ENCODE measurements at regions not wholly inside any gene's neighbourhood (a gene's known extent, or its start where the extent isn't known, plus 50 kb on each side); places are given as distances from the start of the nearest gene placed in this dataset.

DNA sequence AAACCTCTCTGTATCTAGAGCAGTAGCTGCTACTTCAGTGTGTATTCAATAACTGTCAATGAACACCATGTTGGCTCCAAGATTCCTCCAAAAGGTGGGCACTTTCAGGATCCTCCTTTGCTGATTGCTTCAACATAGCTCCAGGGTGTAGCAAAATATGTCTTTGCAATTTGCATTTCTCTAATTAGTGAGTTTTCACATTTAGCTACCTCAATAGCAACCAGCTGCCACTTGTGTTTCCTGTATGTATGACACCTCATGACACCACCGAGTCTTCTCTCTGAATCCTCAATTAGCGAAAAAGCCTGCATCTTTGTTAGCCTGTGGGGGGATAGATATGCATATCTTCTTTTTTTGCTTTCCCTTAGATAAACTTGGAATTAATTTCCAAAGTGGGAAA, 898.3 kb upstream of the FAT3 start:
- WGBS (ENCODE audit: extremely low coverage, insufficient coverage, low lambda C conversion rate) = no CpG with 5 or more reads among the region's 2 CpGs
- Histone ChIP-seq H3K36me3 (ENCODE audit: control insufficient read depth, insufficient read depth, low read length) (no peaks in the 10 kb centered on the region), H2BK5ac (ENCODE audit: low read length) (no peak overlapping the region), H3K18ac (ENCODE audit: low read length) (no peak overlapping the region), H3K4me2 (ENCODE audit: low read length) (no peak overlapping the region), H3K9ac (ENCODE audit: low read length) (no peak overlapping the region), H2AK5ac (ENCODE audit: low read length) (no peak overlapping the region), H3K4me1 (ENCODE audit: control insufficient read depth, low read depth, low read length) (peaks cover 4% of the 10 kb centered on the region), H3K79me1 (ENCODE audit: low read length) (no peaks in the 10 kb centered on the region), H3K79me2 (ENCODE audit: control insufficient read depth, insufficient read depth, low read length) (no peaks in the 10 kb centered on the region), H2BK120ac (ENCODE audit: low read depth, low read length) (no peak overlapping the region), H4K5ac (ENCODE audit: low read length) (no peak overlapping the region), H4K8ac (ENCODE audit: low read depth, low read length) (no peak overlapping the region), H3K27me3 (ENCODE audit: insufficient read depth, low read length, poor library complexity) (no peaks in the 10 kb centered on the region), H3K4me3 (ENCODE audit: low read length) (no peak overlapping the region), H3K4ac (ENCODE audit: low read depth, low read length) (no peak overlapping the region), H3K56ac (ENCODE audit: low read length) (no peak overlapping the region), H2BK15ac (replicated peaks; ENCODE audit: low read depth) (no peak overlapping the region), H3K23ac (ENCODE audit: low read length) (no peak overlapping the region), H3K27ac (ENCODE audit: low read depth, low read length) (no peak overlapping the region)
- DNase-seq = peak; percentile 32

DNA sequence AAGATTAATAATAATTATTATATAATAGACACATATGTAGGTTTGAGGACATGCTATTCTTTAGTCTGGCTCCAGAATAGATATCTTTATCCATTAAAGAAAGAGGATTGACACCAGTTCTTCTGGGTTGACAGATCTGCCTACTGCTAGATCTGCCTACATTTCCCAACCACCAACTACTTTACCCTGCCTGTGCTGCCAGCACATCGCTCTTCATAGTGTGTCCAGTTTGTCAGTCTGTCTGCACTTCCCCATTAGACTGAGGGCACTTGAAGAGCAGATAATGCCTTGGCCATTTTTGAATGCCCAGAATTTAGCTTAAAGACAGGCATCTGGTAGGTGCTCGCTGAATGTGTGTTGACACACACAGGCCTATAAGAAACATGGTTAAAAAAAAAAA, 910.1 kb upstream of the FAT3 start:
- Histone ChIP-seq H3K79me1 (ENCODE audit: low read length) (no peaks in the 10 kb centered on the region), H3K56ac (ENCODE audit: low read length) (no peak overlapping the region), H2BK120ac (ENCODE audit: low read depth, low read length) (no peak overlapping the region), H3K27ac (ENCODE audit: low read depth, low read length) (no peak overlapping the region), H3K4ac (ENCODE audit: low read depth, low read length) (no peak overlapping the region), H3K18ac (ENCODE audit: low read length) (no peak overlapping the region), H2AK5ac (ENCODE audit: low read length) (no peak overlapping the region), H3K4me3 (ENCODE audit: low read length) (no peak overlapping the region), H2BK5ac (ENCODE audit: low read length) (no peak overlapping the region), H2BK15ac (replicated peaks; ENCODE audit: low read depth) (no peak overlapping the region), H3K23ac (ENCODE audit: low read length) (no peak overlapping the region), H3K4me1 (ENCODE audit: control insufficient read depth, low read depth, low read length) (no peaks in the 10 kb centered on the region), H3K79me2 (ENCODE audit: control insufficient read depth, insufficient read depth, low read length) (no peaks in the 10 kb centered on the region), H3K4me2 (ENCODE audit: low read length) (no peak overlapping the region), H3K27me3 (ENCODE audit: insufficient read depth, low read length, poor library complexity) (no peaks in the 10 kb centered on the region), H3K9ac (ENCODE audit: low read length) (no peak overlapping the region), H3K36me3 (ENCODE audit: control insufficient read depth, insufficient read depth, low read length) (no peaks in the 10 kb centered on the region), H4K8ac (ENCODE audit: low read depth, low read length) (no peak overlapping the region), H4K5ac (ENCODE audit: low read length) (no peak overlapping the region)
- no CpG with 5 or more reads among the region's 2 CpGs for WGBS (ENCODE audit: extremely low coverage, insufficient coverage, low lambda C conversion rate)
- DNase-seq = no peak

DNA sequence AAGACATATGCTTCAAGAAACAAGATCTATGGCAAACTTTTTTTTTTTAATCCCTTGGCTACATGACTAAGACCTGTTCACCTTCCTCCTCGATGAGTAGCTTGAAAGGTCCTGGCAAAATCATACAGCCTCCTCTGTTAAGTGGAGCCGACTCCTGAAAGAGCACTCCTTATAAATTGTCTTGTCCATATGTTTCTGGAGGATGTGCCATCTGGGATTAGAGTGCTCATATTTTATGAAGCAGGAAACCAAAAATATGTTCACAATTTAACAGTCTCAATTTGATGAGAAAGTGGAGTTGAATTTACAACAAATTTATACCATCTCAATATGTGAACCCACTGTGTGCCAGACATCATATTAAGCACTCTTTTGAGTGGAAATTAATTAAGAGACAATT, 912.1 kb upstream of the FAT3 start:
- Histone ChIP-seq H2BK120ac (ENCODE audit: low read depth, low read length) (no peak overlapping the region), H3K23ac (ENCODE audit: low read length) (no peak overlapping the region), H3K79me2 (ENCODE audit: control insufficient read depth, insufficient read depth, low read length) (no peaks in the 10 kb centered on the region), H3K4me3 (ENCODE audit: low read length) (no peak overlapping the region), H3K27ac (ENCODE audit: low read depth, low read length) (no peak overlapping the region), H3K4ac (ENCODE audit: low read depth, low read length) (no peak overlapping the region), H4K8ac (ENCODE audit: low read depth, low read length) (no peak overlapping the region), H3K9ac (ENCODE audit: low read length) (no peak overlapping the region), H3K56ac (ENCODE audit: low read length) (no peak overlapping the region), H3K79me1 (ENCODE audit: low read length) (no peaks in the 10 kb centered on the region), H3K4me1 (ENCODE audit: control insufficient read depth, low read depth, low read length) (no peaks in the 10 kb centered on the region), H2BK5ac (ENCODE audit: low read length) (no peak overlapping the region), H3K18ac (ENCODE audit: low read length) (no peak overlapping the region), H2AK5ac (ENCODE audit: low read length) (no peak overlapping the region), H2BK15ac (replicated peaks; ENCODE audit: low read depth) (no peak overlapping the region), H3K27me3 (ENCODE audit: insufficient read depth, low read length, poor library complexity) (no peaks in the 10 kb centered on the region), H4K5ac (ENCODE audit: low read length) (no peak overlapping the region), H3K4me2 (ENCODE audit: low read length) (no peak overlapping the region), H3K36me3 (ENCODE audit: control insufficient read depth, insufficient read depth, low read length) (no peaks in the 10 kb centered on the region)
- WGBS (ENCODE audit: extremely low coverage, insufficient coverage, low lambda C conversion rate) = no CpG with 5 or more reads among the region's 2 CpGs
- no peak for DNase-seq

DNA sequence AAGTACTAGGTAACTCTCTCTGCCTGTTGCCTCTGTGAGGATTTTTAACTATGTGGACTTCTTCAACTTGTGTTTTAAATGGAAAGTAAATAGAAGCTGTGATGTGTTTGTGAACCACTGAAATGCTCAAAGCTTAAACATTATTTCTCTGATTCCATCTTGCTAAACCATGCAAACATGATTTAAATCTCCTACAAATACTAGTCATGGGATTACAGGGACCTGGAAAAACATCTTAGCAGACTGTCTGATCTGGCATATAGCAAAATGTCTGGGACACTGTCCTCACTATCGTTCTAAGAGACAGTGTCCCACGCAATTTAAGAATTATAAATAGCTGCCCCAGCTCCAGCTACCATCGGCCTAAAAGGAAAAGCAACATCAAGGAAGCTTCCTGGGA, 914.5 kb upstream of the FAT3 start:
- Histone ChIP-seq H3K4ac (ENCODE audit: low read depth, low read length) (no peak overlapping the region), H3K4me2 (ENCODE audit: low read length) (no peak overlapping the region), H3K4me3 (ENCODE audit: low read length) (no peak overlapping the region), H2BK15ac (replicated peaks; ENCODE audit: low read depth) (no peak overlapping the region), H2BK120ac (ENCODE audit: low read depth, low read length) (no peak overlapping the region), H3K18ac (ENCODE audit: low read length) (no peak overlapping the region), H3K79me1 (ENCODE audit: low read length) (no peaks in the 10 kb centered on the region), H3K27ac (ENCODE audit: low read depth, low read length) (no peak overlapping the region), H3K4me1 (ENCODE audit: control insufficient read depth, low read depth, low read length) (no peaks in the 10 kb centered on the region), H4K5ac (ENCODE audit: low read length) (no peak overlapping the region), H2AK5ac (ENCODE audit: low read length) (no peak overlapping the region), H3K56ac (ENCODE audit: low read length) (no peak overlapping the region), H3K79me2 (ENCODE audit: control insufficient read depth, insufficient read depth, low read length) (no peaks in the 10 kb centered on the region), H3K23ac (ENCODE audit: low read length) (no peak overlapping the region), H3K36me3 (ENCODE audit: control insufficient read depth, insufficient read depth, low read length) (no peaks in the 10 kb centered on the region), H3K27me3 (ENCODE audit: insufficient read depth, low read length, poor library complexity) (no peaks in the 10 kb centered on the region), H2BK5ac (ENCODE audit: low read length) (no peak overlapping the region), H4K8ac (ENCODE audit: low read depth, low read length) (no peak overlapping the region), H3K9ac (ENCODE audit: low read length) (no peak overlapping the region)
- no CpG with 5 or more reads among the region's 3 CpGs for WGBS (ENCODE audit: extremely low coverage, insufficient coverage, low lambda C conversion rate)
- no peak for DNase-seq

DNA sequence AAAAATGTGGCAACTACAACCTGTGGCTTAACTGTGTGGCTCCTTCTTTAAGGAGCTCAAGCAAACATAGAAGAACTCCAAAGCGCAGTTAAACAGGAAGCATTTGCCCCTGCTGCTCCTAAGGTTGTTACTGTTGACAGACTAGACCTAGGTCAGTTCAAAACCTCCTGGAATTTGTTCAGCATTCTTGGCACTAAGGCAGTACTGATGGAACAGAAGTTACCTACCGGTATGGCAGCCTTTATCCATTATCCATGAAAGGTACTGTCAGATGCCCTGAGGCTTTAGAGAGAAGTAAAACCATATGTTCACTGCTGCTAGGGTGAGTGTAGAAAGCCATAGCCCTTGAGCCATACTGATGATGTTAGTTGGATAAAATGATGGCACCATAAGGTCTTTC, 916.5 kb upstream of the FAT3 start:
- Histone ChIP-seq H3K18ac (ENCODE audit: low read length) (no peak overlapping the region), H2BK5ac (ENCODE audit: low read length) (no peak overlapping the region), H3K27ac (ENCODE audit: low read depth, low read length) (no peak overlapping the region), H3K56ac (ENCODE audit: low read length) (no peak overlapping the region), H3K79me2 (ENCODE audit: control insufficient read depth, insufficient read depth, low read length) (no peaks in the 10 kb centered on the region), H3K36me3 (ENCODE audit: control insufficient read depth, insufficient read depth, low read length) (no peaks in the 10 kb centered on the region), H3K9ac (ENCODE audit: low read length) (no peak overlapping the region), H2BK15ac (replicated peaks; ENCODE audit: low read depth) (no peak overlapping the region), H3K4me2 (ENCODE audit: low read length) (no peak overlapping the region), H2BK120ac (ENCODE audit: low read depth, low read length) (no peak overlapping the region), H4K8ac (ENCODE audit: low read depth, low read length) (no peak overlapping the region), H4K5ac (ENCODE audit: low read length) (no peak overlapping the region), H3K4me1 (ENCODE audit: control insufficient read depth, low read depth, low read length) (no peaks in the 10 kb centered on the region), H3K4me3 (ENCODE audit: low read length) (no peak overlapping the region), H3K27me3 (ENCODE audit: insufficient read depth, low read length, poor library complexity) (no peaks in the 10 kb centered on the region), H2AK5ac (ENCODE audit: low read length) (no peak overlapping the region), H3K4ac (ENCODE audit: low read depth, low read length) (no peak overlapping the region), H3K79me1 (ENCODE audit: low read length) (no peaks in the 10 kb centered on the region), H3K23ac (ENCODE audit: low read length) (no peak overlapping the region)
- DNase-seq = peak; percentile 2
- WGBS (ENCODE audit: extremely low coverage, insufficient coverage, low lambda C conversion rate) = no CpG with 5 or more reads among the region's 2 CpGs

GRCh38 chr11:91305402-91305801, 919.2 kb upstream of the FAT3 start:
- Histone ChIP-seq H3K23ac (ENCODE audit: low read length) (no peak overlapping the region), H3K4ac (ENCODE audit: low read depth, low read length) (no peak overlapping the region), H3K4me1 (ENCODE audit: control insufficient read depth, low read depth, low read length) (no peaks in the 10 kb centered on the region), H3K27ac (ENCODE audit: low read depth, low read length) (no peak overlapping the region), H3K79me1 (ENCODE audit: low read length) (no peaks in the 10 kb centered on the region), H3K4me2 (ENCODE audit: low read length) (no peak overlapping the region), H3K79me2 (ENCODE audit: control insufficient read depth, insufficient read depth, low read length) (no peaks in the 10 kb centered on the region), H2BK120ac (ENCODE audit: low read depth, low read length) (no peak overlapping the region), H4K8ac (ENCODE audit: low read depth, low read length) (no peak overlapping the region), H3K9ac (ENCODE audit: low read length) (no peak overlapping the region), H3K27me3 (ENCODE audit: insufficient read depth, low read length, poor library complexity) (no peaks in the 10 kb centered on the region), H2BK15ac (replicated peaks; ENCODE audit: low read depth) (no peak overlapping the region), H3K18ac (ENCODE audit: low read length) (no peak overlapping the region), H3K4me3 (ENCODE audit: low read length) (no peak overlapping the region), H2BK5ac (ENCODE audit: low read length) (no peak overlapping the region), H2AK5ac (ENCODE audit: low read length) (no peak overlapping the region), H3K56ac (ENCODE audit: low read length) (no peak overlapping the region), H4K5ac (ENCODE audit: low read length) (no peak overlapping the region), H3K36me3 (ENCODE audit: control insufficient read depth, insufficient read depth, low read length) (no peaks in the 10 kb centered on the region)
- DNase-seq = peak; percentile 55
- WGBS (ENCODE audit: extremely low coverage, insufficient coverage, low lambda C conversion rate) = no CpG with 5 or more reads among the region's 2 CpGs

All from mesendoderm (in vitro differentiated cells).